KOPT-K1 (cell line): ENCODE measurements at regions not wholly inside any gene's neighbourhood (a gene's known extent, or its start where the extent isn't known, plus 50 kb on each side); places are given as distances from the start of the nearest gene placed in this dataset.
"Not testable (repeated sequence)": the region's sequence is repeated elsewhere in the genome, so short reads cannot be mapped to it uniquely, and the experiment has no call there.

ENCODE experiments used
- H3K27ac ChIP-seq: fragments of 200-600 bp; sonication (generic); 2 replicates; pipeline ENCODE4 v1.5.1; 2016; ENCODE audit warnings: antibody characterized with exemption, mild to moderate bottlenecking, low read depth, low read length; ENCODE audit not compliant: poor library complexity, severe bottlenecking
- H3K36me3 ChIP-seq: fragments of 200-600 bp; sonication (generic); 2 replicates; pipeline ENCODE4 v1.5.1; 2017; ENCODE audit warnings: antibody characterized with exemption, mild to moderate bottlenecking, low read length, moderate library complexity; ENCODE audit not compliant: insufficient read depth
- H3K9me3 ChIP-seq: fragments of 200-600 bp; sonication (generic); 2 replicates; pipeline ENCODE4 v1.5.1; 2017; ENCODE audit warnings: antibody characterized with exemption, low read length, mild to moderate bottlenecking; ENCODE audit not compliant: insufficient read depth, poor library complexity, severe bottlenecking

DNA sequence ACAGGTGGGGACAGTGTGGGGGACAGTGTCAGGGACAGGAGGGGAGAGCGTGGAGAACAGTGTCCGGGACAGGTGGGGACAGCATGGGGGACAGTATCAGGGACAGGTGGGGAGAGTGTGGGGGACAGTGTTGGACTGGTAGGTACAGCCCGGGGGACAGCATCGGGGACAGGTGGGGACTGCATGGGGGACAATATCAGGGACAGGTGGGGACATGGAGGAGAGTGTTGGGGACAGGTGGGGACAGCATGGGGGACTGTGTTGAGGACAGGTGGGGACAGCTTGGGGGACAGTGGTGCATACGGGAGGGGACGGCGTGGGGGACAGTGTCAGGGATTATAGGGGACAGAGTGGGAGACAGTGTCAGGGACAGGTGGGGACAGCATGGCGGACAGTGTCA, 212.3 kb downstream of the TMEM121 start:
- H3K27ac ChIP-seq = no peak overlapping the region
- H3K9me3 ChIP-seq = no peaks in the 10 kb centered on the region
- H3K36me3 ChIP-seq = no peaks in the 10 kb centered on the region

DNA sequence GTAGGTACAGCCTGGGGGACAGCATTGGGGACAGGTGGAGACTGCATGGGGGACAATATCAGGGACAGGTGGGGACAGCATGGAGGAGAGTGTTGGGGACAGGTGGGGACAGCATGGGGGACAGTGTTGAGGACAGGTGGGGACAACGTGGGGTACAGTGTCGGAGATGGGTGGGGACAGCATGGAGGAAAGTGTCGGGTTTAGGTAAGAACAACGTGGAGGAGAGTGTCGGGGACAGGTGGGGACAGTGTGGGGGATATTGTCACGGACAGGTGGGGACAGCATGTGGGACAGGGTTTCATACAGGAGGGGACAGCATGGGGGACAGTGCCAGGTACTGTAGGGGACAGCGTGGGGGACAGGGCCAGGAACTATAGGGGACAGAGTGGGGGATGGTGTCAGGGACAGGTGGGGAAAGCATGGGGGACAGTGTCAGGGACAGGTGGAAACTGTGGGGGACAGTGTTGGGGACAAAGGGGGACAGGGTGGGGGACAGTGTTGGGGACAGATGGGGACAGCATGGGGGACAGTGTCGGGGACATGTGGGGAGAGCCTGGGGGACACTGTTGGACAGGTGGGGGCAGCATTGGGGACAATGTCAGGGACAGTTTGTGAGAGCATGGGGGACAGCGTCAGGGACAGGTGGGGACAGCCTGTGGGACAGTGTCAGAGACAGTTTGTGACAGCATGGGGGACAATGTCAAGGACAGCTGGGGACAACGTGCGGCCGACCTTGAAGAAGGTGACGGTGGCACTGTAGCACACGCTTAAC, 213.1 kb downstream of the TMEM121 start:
- Histone ChIP-seq H3K36me3 (no peaks in the 10 kb centered on the region), H3K9me3 (no peaks in the 10 kb centered on the region), H3K27ac (no peak overlapping the region)

DNA sequence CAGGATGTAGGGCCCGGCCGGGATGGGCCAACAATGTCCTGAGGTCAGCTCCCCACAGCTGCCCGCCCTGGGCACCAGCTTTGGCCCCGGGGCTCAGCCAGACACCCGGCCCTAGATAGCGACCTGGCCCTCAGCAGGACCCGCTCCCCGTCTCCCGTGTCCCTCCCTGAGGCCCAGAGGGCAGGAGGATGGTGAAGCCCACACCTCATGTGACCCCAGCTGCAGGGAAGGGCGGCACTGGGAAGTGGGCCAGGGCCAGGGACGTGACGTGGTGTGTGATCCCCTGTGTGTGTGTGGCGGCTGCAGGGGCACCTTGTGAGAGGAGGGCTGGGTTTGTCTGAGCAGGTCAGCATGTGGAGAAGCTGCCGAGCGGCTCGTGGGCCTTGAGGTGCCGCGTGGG, 213.9 kb downstream of the TMEM121 start:
- not testable (repeated sequence) for H3K9me3 ChIP-seq, H3K36me3 ChIP-seq, H3K27ac ChIP-seq

DNA sequence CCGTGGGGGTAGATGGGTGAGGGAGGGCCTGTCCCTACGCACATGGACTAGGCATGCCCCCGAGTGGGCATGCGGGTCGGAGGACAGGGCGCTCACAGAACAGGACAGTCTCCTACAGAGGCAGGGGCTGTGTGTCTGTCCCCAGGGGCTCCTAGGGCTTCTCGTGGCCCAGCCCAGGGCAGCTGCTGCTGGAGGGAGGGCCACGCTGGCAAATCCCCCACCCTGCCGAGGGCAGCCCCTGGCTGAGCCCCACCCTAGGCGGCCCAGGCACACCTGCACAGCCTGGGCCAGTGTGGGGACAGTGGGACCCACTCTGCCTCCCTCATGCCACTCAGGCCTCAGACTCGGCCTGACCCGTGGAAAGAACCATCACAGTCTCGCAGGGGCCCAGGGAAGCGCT, 214.6 kb downstream of the TMEM121 start:
- not testable (repeated sequence) for H3K9me3 ChIP-seq, H3K36me3 ChIP-seq, H3K27ac ChIP-seq

DNA sequence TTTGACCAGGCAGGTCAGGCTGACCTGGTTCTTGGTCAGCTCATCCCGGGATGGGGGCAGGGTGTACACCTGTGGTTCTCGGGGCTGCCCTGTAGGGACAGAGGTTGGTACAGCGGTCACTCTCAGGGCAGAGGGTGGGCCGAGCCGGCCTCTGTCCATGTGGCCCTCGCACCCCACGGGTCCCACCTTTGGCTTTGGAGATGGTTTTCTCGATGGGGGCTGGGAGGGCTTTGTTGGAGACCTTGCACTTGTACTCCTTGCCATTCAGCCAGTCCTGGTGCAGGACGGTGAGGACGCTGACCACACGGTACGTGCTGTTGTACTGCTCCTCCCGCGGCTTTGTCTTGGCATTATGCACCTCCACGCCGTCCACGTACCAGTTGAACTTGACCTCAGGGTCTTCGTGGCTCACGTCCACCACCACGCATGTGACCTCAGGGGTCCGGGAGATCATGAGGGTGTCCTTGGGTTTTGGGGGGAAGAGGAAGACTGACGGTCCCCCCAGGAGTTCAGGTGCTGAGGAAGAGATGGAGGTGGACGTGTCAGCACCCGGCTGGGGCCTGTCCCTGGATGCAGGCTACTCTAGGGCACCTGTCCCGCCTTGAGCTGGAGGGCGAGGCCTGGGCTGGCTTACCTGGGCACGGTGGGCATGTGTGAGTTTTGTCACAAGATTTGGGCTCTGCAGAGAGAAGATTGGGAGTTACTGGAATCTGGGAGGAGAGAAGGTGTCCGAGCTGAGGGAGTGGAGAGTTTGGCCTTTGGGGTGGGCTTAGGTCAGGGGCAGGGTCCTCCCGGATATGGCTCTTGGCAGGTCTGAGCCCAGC, 215.5 kb downstream of the TMEM121 start:
- not testable (repeated sequence) for H3K27ac ChIP-seq, H3K36me3 ChIP-seq, H3K9me3 ChIP-seq

DNA sequence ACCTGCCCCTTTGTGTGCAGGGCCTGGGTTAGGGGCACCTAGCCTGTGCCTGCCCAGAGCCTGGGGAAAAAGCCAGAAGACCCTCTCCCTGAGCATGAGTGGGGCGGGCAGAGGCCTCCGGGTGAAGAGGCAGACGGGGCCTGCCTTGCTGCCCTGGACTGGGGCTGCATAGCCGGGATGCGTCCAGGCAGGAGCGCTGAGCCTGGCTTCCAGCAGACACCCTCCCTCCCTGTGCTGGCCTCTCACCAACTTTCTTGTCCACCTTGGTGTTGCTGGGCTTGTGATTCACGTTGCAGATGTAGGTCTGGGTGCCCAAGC, 216.1 kb downstream of the TMEM121 start:
- no peaks in the 10 kb centered on the region for H3K9me3 ChIP-seq
- no peak overlapping the region for H3K27ac ChIP-seq
- H3K36me3 ChIP-seq = no peaks in the 10 kb centered on the region

DNA sequence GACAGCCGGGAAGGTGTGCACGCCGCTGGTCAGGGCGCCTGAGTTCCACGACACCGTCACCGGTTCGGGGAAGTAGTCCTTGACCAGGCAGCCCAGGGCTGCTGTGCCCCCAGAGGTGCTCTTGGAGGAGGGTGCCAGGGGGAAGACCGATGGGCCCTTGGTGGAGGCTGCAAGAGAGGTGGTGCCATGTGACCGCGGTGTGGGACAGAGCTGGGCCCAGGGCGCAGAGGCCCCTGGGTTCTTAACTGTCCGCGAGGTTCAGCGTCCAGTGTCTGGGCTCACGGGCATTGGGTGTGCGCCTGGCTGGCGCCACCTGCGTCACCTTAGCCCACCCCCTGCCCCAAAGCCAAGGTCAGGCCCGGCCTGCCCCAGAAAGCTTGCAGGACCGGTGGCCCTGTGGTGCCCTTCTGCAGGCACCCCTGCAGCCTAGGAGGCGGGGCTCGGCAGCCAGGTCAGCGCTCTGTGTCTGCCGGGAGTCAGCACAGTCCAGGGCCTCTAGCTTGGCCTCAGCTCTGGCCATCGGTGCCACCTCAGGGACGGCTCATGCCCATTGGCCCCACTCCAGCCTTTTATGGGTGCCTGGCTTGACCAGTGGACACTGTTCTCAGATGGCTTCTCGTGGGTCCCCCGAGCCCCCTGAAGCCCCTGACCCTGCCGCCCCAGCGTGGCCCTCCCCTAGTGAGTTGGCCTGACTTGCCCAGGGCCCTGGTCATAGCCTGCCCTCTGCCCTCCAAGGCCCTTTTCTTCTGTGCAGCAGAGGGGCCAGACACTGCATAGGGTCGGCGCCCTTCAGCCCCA, 216.7 kb downstream of the TMEM121 start:
- H3K9me3 ChIP-seq, H3K36me3 ChIP-seq, H3K27ac ChIP-seq: not testable (repeated sequence)

DNA sequence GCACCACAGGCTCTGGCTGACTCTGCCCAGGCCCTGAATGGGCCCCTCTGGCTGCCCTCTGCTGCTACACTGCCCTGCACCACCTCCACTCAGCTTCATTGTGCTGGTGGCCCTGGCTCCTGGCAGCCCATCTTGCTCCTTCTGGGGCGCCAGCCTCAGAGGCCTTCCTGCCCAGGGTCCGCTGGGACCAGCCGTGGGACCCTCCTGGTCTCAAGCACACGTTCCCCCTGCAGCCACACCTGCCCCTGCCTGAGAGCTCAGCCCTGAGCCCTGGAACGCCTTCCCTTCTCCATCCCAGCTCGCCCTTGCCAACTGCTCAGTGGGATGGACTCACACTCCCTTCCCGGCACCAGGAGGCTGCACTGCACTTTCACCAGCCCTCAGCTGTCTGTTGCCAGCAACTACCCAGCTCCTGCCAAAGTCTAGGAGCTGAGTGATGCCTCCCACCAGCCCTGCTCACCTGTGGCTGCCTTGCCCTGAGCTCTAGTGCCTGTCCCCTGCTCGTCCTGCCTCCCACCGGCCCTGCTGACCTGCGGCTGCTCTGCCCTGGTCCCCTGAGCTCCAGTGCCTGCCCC, 217.9 kb downstream of the TMEM121 start:
- H3K9me3 ChIP-seq, H3K27ac ChIP-seq, H3K36me3 ChIP-seq: not testable (repeated sequence)

DNA sequence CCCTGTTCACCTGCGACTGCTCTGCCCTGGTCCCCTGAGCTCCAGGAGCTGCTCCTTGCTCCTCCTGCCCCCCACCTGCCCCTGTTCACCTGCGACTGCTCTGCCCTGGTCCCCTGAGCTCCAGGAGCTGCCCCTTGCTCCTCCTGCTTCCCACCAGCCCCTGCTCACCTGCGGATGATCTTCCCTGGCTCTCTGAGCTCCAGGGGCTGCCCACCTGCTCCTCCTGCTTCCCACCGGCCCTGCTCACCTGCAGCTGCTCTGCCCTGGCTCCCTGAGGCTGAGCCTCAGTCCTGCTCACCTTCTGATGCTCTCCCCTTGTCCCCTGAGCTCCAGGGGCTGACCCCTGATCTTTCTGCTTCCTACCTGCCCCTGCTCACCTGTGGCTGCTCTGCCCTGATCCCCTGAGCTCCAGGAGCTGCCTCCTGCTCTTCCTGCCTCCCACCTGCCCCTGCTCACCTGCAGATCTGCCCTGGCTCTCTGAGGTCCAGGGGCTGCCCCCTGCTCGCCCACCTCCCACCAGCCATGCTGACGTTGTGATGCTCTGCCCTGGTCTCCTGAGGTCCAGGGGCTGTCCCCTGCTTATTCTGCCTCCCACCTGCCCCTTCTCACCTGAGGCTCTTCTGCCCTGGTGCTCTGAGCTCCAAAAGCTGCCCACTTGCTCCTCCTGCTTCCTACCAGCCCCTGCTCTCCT, 219.2 kb downstream of the TMEM121 start:
- H3K36me3 ChIP-seq = no peaks in the 10 kb centered on the region
- no peak overlapping the region for H3K27ac ChIP-seq
- H3K9me3 ChIP-seq = no peaks in the 10 kb centered on the region

DNA sequence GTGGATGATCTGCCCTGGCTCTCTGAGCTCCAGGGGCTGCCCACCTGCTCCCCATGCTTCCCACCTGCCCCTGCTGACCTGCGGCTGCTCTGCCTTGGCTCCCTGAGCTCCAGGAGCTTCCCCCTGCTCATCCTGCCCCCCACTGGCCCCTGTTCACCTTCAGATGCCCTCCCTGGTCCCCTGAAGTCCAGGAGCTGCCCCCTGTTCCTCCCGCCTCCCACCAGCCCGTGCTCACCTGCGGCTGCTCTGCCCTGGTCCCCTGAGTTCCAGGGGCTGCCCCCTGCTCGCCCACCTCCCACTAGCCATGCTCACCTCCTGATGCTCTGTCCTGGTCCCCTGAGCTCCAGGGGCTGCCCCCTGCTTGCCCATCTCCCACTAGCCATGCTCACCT, 219.7 kb downstream of the TMEM121 start:
- no peak overlapping the region for H3K27ac ChIP-seq
- no peaks in the 10 kb centered on the region for H3K9me3 ChIP-seq
- H3K36me3 ChIP-seq = no peaks in the 10 kb centered on the region

DNA sequence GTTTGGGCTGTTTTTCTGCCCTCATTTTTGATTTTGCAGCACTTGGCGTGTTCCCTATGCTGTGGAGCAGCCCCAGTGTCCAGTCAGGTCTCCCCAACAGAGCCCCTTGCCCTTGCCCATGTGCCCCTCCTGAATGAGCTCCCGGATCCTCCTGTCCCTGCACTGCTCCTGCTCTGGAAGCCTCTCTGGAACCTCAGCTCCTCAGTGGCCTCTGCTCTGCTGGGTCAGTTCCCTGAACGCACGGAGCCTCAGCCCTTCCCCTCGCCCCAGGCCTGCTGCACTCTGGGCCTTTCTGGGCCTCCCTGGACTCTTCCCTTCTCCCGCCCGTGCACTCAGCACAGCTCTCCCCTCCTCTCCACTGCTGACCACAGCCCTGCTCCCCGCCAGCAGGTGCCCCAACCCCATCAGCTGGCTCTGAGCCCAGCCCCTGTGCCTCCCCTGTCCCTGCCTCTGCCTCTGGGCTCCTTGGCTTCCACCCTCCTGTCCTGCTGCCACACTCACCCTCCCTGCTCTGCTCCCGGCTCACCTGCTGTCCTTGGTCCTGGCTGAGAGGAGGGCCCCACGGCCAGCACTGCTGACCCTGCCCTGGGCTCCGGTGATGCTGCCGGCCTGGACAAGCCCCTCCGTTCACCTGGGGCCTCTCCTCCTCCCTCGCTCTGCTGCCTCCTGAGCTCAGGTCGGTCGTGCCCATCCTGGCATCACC, 220.6 kb downstream of the TMEM121 start:
- not testable (repeated sequence) for H3K36me3 ChIP-seq, H3K9me3 ChIP-seq

DNA sequence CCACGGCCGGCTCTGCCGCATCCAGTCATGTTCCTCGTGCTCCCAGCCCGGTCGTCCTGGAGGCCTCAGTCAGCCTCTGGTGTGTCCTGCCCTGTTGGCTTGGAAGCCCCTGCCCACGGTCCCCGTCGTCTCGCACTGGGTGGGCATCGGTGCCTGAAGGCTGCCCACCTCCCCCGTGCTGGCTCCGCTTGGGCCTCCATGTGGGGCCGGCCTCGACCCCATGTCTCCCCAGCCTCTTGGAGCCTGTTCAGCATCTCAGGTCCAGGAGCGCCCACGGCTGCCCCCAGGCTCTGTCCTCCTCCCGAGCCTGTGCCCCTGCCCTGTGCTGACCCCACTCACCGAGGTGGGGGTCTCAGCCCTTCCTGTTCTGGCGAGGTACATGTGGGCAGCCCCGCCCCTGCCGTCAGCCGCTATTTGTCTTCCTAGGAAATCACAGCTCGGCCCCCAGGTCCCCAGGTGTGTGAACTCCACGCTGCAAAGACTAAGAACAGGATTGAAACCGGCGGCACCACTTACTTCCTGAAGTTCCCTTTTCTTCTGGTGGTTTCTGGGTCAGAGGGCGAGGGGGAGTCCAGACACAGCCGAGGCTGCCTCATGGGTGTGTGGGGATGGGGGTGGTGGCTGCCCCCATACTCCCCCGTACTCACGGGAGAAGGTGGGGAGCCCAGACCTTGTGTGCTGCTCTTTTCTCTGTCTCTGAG, 221.3 kb downstream of the TMEM121 start:
- not testable (repeated sequence) for H3K36me3 ChIP-seq, H3K9me3 ChIP-seq, H3K27ac ChIP-seq

More for the DNA sequence above, 220.6 kb downstream of the TMEM121 start:
- H3K27ac ChIP-seq = not testable (repeated sequence)

DNA sequence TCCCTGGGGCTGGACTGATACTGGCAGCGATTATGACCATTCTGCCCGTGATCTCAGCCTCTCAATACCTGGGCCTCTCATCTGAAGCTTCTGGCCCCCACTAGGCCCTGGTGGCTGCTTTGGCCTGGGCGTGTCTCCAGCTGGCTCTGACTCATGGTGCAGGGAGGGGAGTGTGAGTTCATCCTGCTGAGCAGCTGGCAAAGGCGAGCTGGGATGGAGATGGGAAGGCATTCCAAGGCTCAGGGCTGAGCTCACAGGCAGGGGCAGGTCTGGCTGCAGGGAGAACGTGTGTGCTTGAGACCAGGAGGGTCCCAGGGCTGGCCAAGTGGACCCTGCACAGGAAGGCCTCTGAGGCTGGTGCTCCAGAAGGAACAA, 221.8 kb downstream of the TMEM121 start:
- H3K9me3 ChIP-seq = no peaks in the 10 kb centered on the region
- no peak overlapping the region for H3K27ac ChIP-seq
- H3K36me3 ChIP-seq = no peaks in the 10 kb centered on the region

DNA sequence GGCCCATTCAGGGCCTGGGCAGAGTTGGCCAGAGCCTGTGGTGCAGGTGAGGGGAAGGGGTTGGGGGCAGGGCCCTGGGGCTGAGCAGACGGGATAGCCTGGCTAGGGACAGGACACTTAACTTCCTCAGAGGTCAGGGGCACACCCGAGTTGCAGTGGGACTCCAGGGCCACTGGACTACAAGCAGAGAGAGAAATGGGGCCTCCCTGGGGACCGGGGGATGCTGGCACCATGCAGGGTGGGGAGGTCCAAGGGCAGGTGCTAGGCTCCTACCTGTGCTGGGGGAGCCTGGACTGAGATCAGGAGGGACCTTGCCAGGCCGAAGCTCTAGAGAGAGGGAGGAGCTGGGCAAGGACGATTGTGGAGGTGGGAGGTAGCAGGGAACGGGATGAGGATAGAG, 222.3 kb downstream of the TMEM121 start:
- H3K27ac ChIP-seq, H3K36me3 ChIP-seq, H3K9me3 ChIP-seq: not testable (repeated sequence)
